HG03135 (cell line): ENCODE measurements at regions not wholly inside any gene's neighbourhood (a gene's known extent, or its start where the extent isn't known, plus 50 kb on each side); places are given as distances from the start of the nearest gene placed in this dataset.

ENCODE experiments used
- ATAC-seq: cut with Tn5 transposase; IDR thresholded peaks from one replicate; pipeline ENCODE4 v1.9.1; 2021; ENCODE audit warnings: mild to moderate bottlenecking, moderate library complexity; ENCODE audit not compliant: unreplicated experiment

GRCh38 chr3:102206511-102207031 lies 228.2 kb upstream of the ZPLD1 start:
- no peak for ATAC-seq

DNA sequence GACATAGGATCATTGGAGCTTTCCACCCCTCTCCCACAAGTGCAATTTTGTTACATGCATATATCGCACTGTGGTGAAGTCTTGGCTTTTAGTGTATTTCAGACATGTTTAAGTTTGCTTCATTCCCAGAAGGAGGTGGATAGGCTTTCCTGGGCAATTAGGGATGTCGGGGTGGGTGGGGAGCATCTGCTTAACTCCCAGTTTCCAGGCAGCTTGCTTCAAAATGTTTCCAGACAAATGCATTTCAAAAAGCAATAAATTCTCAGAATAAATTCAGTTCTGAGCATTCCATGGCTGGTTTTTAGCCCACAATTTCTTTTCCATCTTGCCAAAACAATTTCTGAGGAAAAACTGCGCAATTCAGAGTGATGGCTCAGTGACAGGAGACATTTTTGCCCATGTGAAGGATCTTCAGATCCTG lies 227.7 kb upstream of the ZPLD1 start:
- ATAC-seq = no peak

DNA sequence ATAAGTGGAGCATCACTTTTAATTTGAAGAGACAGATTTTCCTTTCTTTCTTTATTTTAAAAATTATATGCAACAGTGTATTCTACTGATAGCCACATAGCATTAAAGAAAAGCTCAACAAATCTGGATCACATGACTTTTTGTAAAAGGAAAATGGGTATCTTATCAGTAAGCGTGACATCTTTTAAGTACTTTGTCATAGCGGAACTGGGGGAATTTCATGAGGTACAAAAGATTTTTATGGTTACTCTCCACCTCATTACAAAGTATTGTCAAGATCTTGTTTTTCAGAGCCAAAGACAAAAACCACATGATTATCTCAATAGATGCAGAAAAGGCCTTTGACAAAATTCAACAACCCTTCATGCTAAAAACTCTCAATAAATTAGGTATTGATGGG lies 219.6 kb upstream of the ZPLD1 start:
- ATAC-seq = no peak

DNA sequence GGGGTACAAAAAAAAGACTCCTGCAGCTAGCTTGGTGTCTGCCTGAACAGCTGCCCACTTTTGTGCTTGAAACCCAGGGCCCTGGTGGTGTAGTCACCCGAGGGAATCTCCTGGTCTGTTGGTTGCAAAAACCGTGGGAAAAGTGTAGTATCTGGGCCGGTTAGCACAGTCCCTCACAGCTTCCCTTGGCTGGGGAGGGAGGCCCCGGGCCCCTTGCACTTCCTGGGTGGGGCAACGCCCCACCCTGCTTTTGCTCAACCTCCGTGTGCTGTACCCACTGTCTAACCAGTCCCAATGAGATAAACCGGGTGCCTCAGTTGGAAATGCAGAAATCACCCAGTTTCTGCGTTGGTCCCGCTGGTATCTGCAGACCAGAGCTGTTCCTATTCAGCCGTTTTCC lies 211.7 kb upstream of the ZPLD1 start:
- ATAC-seq = no peak

DNA sequence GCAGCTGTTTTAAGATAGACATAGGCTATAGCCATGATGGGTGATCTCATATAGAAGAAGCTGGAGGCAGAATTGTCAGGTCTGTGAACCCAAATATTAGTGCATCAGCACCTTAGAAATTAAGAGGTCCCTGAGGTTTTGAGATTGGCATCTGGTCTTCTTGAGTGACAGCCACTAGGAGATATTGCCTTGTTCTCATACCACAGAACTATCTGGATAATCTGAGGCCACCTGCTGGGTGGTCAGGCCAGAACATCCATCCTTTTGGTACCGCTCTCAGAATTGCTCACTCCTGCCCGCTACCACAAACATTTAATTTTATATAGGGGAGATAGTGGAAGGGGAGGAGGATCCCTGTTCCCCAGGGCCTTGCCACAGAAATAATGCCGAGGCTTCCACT lies 210.6 kb upstream of the ZPLD1 start:
- no peak for ATAC-seq

DNA sequence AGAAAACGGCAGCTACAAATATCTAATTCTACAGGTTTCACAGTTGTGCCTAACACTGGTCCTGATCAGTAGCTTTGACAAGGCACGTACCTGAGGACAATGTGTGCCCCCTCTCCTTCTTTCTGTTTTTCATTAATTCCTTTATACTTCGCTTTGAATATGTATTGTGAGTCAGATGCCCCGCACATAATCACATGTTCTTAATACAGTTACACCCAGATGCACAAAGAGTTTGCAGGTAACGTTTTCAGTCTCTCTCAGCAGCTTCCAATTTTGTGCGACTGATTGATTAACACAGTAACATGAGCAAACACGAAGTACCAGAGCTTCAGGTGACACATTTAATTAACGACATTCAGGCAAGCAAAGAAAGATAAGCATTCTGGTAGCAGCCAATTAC lies 209.8 kb upstream of the ZPLD1 start:
- no peak for ATAC-seq

- no peak for ATAC-seq
Measured at GRCh38 chr3:102225407-102226132, 209.2 kb upstream of the ZPLD1 start.

DNA sequence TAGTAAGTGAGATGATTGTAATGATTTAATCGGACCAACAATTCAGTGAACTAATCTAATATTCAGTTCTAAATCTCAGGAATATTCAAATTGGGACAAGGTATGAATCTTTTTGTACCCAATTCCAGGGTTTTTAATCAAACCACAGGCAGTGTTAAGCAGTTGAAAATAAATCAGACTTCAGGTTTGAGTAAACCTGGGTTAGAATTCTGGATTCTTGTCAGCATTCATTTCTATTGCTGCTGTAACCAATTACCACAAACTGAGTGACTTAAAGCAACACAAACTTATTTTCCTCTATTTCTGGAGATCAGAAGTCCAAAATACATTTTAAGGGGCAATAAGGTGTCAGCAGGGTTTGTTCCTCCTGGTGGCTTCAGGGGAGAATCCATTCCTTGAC lies 208.4 kb upstream of the ZPLD1 start:
- no peak for ATAC-seq

DNA sequence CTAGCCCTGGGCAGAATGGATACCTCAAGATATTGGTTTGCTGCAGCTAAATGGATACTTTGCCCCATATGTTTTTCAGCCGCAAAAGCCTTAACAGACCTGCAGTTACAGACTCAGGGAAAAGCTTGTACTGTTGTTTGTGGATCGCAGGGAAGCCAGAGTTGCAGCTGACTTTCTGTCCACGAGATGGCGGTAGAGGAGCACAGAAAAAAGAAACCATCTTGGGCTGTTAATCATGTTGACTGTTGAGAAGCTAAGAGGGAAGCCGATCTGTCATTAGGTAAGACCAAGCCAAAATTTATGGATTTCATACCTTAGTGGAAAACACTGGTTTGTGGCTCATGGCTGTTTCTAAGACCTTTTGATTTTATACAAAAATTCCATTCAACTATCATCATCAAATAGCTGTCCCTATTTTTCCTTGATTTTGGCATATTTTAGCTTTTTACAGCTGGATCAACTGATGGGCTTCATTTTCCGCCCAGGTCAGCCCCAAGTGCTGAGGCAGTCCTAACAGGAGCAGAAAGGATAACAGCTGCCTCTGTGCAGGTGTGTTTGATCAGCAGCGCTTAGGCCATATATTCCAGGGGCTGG lies 205.7 kb upstream of the ZPLD1 start:
- no peak for ATAC-seq

DNA sequence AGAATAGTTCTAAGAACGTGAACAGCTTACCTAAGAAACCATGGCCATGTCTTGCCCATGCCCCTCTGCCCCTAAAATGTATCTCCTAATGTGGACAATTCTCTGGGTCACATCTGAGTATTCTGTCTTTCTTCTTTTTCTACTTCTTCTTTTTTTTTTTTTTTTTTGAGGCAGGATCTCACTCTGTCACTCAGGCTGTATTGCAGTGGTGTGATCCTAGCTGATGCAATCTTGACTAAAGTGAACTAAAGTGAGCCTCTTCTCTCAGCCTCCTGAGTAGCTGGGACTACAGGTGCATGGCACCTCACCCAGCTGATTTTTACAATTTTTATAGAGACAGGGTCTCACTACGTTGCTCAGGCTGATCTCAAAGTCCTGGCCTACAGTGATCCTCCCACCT lies 204.8 kb upstream of the ZPLD1 start:
- no peak for ATAC-seq

- ATAC-seq = peak; percentile 94
Measured at GRCh38 chr3:102233881-102234280, 200.9 kb upstream of the ZPLD1 start.

DNA sequence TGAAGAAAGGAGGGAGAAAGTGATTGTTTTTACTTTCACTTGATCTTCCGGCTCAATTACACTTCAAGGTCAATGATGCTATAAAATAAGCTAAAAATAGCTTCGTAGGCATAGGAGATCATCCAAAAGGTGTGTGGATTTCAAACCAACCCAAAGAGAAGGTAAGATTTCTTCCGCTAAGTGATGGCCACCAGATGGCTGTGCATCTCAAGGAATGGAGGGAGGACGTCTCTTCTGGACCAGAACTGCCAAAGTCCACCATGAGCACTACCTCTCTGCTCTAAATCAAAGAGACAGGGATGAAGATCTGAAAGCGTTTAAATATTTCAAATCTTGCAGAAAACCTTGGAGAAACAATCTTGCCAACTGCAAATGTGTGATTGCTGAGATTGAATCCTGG lies 199.1 kb upstream of the ZPLD1 start:
- ATAC-seq = no peak

GRCh38 chr3:102237181-102237580 lies 197.6 kb upstream of the ZPLD1 start:
- no peak for ATAC-seq

DNA sequence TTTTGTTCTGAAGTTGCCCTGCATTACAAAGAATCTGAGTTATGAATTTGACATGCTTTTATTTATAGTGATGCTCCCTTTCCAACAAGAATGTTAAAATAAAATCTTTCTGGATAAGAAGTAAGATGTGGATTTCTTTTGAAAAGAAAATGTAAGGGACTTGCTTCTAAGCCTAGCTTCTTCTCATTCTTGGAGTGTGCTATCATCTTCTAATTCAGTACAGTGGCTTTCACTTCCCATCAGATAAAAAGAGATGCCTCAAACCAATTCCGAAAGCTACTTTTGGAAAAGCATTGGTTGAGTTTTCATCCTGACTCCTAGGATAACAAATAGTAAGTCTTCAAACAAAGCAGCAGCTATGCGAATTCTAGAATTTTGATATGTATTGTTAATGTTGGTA lies 197.0 kb upstream of the ZPLD1 start:
- ATAC-seq = no peak

- no peak for ATAC-seq
Measured at GRCh38 chr3:102238362-102238761, 196.5 kb upstream of the ZPLD1 start.

GRCh38 chr3:102240720-102241119 lies 194.1 kb upstream of the ZPLD1 start:
- ATAC-seq = no peak

- no peak for ATAC-seq
Measured at GRCh38 chr3:102248981-102249705, 185.7 kb upstream of the ZPLD1 start.

DNA sequence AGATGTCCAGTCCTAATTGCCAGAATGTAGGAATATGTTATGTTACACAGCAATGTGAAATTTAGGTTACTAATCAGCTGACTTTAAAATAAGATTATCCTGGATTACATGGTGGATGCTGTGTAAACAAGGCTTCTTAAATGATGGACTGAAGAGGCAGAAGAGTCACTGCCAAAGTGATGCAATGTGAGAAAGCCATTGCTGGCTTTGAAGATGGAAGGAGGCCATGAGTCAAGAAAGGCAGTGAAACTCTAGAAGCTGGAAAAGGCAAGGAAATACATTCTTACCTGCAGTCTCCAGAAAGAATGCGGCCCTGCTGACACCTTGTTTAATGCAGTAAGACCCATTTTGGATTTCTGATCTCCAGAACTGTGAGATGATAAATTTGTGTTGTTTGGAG lies 179.1 kb upstream of the ZPLD1 start:
- no peak for ATAC-seq

GRCh38 chr3:102258666-102259227 lies 176.1 kb upstream of the ZPLD1 start:
- peak; percentile 67 for ATAC-seq

GRCh38 chr3:102259663-102260062 lies 175.2 kb upstream of the ZPLD1 start:
- no peak for ATAC-seq

GRCh38 chr3:102265720-102266119 lies 169.1 kb upstream of the ZPLD1 start:
- no peak for ATAC-seq

GRCh38 chr3:102269406-102269805 lies 165.4 kb upstream of the ZPLD1 start:
- ATAC-seq = no peak
